Erythroblast (primary cell): ENCODE measurements at regions not wholly inside any gene's neighbourhood (a gene's known extent, or its start where the extent isn't known, plus 50 kb on each side); places are given as distances from the start of the nearest gene placed in this dataset.
"Not testable (repeated sequence)": the region's sequence is repeated elsewhere in the genome, so short reads cannot be mapped to it uniquely, and the experiment has no call there.

Experiments
- DNase-seq, 2 experiments: peaks; one replicate each; lab custom pipeline; 2025; lab: John Stamatoyannopoulos, UW
- GATA1 ChIP-seq: IDR thresholded peaks from 2 replicates; pipeline ENCODE4 v1.6.1; 2011; ENCODE audit warnings: low read depth, mild to moderate bottlenecking, control low read depth, low read length, moderate library complexity
- POLR2A ChIP-seq: IDR thresholded peaks from 2 replicates; pipeline ENCODE4 v1.6.1; 2011; ENCODE audit warnings: mild to moderate bottlenecking, low read length

DNA sequence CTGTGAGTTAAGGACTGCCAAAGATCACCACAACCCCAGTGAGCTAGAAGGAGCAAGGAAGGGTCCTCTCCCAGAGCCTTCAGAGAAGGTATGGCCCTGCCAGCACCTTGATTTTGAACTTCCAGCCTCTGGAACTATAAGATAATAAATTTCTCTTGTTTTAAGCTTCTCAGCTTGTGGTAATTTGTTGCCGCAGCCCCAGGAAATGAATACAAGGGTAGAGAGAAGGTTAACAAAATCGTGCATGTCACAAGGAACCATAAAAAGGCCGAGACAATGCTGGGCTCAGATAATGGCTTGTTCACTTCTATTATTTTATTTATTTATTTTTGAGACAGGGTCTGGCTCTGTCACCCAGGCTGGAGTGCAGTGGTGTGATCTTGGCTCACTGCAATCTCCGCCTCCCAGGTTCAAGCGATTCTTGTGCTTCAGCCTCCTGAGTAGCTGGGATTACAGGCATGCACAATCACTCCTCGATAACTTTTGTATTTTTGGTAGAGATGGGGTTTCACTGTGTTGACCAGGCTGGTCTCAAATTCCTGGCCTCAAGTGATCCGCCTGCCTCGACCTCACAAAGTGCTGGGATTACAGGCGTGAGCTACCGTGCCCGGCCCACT, 71.5 kb downstream of the WSB1 start:
- DNase-seq: not testable (repeated sequence)

DNA sequence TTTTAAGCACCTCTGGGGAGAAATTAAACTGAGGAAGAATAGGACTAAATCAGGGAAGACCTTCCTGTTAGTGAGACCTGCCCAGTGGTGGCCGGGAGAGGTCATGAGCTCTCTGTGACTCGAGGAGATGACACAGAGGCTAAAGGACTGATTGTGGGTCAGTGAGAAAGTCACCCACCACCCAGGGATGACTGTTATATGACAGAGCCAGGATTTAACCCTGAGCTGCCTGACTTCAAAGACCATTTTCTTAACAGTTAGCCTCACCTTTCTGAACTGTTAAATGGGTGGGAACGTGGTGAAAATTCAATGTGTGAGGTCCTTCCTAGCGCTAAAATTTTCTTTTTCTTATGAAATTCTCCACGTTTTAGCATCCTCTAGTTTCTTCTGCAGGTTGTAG, 72.5 kb downstream of the WSB1 start:
- no peak for TF ChIP-seq POLR2A
- DNase-seq: no peak

DNA sequence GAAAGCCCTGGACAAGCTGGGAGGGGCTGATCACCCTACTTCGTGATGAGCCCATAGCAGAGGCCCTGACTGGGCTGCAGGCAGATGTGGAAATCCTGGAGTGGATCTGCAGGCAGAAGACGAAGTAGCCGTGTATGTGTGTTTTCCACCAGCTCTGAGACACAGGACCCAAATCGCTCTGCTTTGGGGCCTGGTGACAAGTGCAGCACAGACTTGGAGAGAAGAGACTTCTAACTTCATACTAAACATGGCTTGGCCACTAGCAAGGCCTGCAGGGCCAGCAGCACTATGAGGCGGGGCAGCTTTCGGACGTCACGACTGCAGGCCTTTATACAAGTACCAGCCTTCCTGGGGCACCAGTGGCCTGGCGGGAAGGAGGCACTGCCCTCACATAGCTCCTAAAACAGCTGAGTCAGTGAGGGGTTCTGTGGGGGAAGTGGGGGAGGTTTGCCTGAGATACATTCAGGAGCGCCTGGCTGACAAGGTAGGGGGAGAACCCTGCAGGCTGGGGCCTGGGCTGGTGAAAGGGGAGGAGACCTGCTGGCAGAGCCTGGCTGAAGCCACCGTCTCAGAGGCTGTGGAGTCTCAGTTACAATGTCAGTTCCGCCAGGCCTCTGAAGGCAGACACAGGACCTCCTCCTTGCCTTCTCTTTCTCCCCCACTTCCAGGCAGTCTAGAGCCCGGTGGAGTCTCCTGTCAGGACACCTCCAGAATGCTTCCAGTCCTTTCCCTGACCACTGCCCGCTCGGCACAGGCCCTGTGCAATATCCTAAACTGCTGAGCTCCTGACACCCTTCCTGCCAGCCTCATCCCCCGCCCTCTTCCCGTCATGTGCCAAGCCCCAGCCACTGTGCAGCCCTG, 73.4 kb downstream of the WSB1 start:
- no peak for DNase-seq
- TF ChIP-seq POLR2A: no peak
- TF ChIP-seq GATA1: no peak

DNA sequence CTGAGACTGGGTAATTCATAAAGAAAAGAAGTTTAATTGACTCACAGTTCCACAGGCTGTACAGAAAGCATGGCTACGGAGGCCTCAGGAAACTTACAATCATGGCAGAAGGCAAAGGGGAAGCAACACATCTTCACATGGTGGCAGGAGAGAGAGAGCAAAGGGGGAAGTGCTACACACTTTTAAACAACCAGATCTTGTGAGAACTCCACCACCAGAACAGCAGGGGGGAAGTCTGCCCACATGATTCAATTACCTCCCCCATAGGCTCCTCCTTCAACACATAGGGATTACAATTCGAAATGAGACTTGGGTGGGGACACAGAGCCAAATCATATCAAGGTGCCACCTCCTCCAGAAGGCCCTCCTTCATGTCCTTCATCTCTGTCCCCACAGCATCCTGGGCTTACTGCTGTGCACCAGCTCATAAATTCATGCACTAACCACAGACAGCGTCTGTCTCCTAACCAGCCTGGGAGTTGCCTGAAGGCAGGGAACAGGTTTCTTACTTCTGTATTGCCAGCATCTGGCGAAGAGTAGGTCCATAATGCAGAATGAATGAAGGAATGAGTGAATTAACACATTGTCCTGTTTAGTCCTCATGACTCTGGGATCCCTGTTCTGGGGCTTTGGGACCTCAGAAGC, 74.4 kb downstream of the WSB1 start:
- DNase-seq: no peak
- TF ChIP-seq POLR2A: no peak
- TF ChIP-seq GATA1: no peak

DNA sequence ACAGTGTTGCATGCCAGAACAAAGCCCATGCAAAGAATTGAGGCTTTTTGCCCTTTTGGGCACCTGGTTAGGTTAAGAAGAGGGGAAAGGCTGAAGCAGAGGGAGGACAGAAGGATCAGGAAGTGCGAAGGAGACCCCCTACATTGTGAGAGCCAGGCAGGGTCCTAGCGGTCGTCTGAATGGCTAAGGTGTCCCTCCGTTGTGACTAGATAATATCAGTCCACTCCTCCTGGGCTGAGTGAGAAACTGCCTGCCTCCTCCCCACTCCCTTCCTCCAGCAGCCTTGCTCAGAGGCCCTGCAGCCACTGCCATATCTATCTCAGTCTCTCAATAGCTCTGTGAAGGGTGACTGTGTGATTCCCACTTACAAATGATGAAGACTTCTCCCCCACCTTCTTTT, 75.1 kb downstream of the WSB1 start:
- no peak for TF ChIP-seq GATA1
- no peak for TF ChIP-seq POLR2A
- no peak for DNase-seq

DNA sequence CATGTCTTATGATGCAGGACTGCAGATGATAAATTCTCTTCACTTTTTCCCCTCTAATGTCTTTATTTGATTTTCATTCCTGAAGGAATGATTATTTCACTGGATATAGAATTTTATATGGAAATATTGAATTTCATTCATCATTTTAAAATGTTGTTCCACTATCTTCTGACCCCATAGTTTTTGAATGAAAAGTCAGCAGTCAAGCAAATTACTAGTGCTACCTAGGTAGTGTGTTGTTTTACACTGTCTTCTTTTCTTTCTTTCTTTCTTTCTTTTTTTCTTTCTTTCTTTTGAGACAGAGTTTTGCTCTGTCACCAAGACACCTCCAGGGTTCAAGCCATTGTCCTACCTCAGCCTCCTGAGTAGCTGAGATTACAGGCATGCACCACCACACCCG, 76.9 kb downstream of the WSB1 start:
- TF ChIP-seq GATA1: no peak
- no peak for DNase-seq

DNA sequence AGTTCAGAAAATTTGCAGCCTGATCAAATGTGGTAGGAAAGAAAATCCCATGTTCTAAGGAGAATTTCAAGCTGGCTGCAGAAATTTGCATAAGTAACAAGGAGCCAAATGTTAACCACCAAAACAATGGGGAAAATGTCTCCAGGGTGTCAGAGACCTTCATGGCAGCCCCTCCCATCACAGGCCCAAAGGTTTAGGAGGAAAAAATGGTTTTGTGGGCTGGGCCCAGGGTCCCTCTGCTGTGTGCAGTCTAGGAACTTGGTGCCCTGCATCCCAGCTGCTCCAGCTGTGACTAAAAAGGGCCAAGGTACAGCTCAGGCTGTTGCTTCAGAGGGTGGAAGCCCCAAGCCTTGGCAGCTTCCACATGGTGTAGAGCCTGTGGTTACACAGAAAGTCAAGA, 79.8 kb downstream of the WSB1 start:
- DNase-seq: not testable (repeated sequence)

DNA sequence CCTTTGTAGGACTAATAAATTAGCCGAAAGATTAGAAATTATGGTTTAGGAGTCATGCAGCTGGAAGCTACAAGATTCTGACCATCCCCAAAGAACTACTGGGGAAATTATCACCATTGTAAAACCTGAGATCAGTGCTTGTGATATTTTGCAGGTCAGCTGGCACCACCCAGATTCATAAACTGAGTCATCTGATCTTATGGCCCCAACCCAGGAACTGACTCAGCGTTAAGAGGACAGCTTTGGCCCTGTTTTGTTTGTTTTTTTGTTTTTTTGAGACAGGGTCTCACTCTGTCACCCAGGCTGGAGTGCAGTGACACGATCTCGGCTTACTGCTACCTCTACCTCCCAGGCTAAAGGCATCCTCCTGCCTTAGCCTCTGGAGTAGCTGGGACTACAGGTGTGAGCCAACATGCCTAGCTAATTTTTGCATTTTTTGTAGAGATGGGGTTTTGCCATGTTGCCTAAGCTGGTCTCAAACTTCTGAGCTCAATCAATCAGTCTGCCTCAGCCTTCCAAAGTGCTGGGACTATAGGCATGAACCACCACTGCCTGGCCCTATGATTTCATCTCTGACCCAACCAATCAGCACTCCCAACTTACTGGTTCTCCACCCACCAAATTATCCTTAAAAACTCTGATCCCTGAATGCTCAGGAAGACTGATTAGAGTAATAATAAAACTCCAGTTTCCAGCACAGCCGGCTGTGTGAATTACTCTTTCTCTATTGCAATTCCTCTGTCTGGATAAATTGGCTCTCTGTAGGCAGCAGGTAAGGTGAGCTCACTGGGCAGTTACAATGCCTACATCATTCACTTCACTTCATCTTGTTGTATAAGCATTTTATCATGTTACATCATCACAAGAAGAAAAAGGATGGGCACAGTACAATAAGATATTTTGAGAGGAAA, 79.4 kb upstream of the KSR1 start:
- TF ChIP-seq GATA1 (no peak), POLR2A (no peak)
- no peak for DNase-seq

DNA sequence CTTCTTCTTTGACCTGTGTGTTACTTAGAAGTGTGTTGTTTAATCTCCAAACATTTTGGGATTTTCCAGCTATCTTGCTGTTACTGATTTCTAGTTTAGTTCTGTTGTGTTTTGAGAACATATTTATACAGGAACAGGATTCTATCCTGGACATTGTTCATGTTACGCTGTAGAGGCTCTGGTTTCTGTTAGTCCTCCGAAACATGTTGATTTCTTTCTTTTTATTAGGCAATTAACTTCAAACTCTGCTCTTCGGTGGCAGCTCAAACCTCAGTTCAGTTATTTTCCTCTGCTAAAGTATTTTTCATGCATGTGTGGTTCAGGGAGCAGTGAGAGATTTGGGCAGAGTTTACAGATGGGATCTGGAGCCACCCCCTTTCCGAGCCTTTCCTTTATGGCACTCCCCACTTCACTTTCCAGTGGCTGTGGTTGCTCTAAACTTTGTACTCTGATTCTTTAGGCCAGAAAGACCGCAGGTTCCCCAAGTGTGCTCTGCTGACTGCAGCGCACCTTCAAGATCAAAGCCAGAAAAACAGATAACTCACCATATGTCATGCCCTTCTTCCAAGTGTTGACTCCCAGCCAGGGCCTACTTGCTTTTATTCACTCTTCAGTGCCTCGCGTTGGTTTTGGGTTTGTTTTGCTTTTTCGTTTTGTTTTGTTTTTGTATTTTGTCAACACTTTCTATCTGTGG, 77.6 kb upstream of the KSR1 start:
- no peak for TF ChIP-seq GATA1
- TF ChIP-seq POLR2A: no peak
- no peak for DNase-seq

DNA sequence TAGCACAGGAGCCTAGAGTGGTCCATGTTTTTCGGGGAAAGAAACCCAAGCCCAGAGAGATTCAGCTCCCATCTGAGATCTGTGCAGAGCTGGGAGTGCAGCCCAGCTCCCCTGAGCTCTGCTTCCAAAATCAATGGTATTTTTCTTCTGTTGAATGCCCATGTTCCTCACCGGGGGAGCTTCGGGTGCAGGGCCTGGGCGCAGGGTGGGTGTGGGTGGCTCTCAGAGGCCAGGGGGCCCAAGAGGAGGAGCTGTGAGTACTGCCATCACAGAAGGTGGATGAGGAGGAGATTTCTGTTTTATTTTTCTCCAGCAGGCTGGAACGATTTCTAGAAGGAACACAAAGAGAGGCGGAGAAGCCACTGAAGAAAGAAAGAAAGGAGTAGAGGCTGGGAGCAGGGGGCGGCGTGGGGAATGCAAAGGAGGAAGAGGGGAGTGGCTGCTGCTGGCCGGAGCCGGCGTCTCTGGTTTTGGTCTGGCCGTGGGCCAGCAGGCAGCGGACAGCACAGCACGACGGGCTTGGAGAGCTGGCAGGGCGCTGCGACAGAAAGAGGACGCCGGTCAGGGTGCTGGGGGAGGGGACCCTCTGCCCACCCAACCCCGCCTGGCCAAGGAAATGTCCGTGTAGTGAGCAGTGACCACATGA, 76.2 kb upstream of the KSR1 start:
- no peak for DNase-seq
- TF ChIP-seq GATA1 (no peak), POLR2A (no peak)

DNA sequence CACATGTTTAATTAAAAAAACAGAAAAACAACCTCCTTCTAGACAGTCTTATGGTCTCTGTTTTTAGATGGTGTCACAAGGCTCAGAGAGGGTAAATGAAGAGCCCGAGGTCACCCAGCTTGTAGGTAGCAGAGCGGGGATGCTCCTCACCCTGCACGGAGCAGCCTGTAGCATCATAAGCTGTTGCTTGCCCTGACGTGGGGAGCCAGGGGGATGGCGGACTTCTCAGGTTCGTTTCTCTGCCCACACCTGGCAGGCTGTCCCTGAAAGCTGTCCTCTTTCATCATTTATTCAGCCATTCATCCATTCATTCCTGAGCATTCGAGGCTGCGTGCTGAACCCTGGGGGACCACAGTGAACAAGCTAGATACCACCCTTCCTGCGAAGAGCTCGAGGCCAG, 75.7 kb upstream of the KSR1 start:
- TF ChIP-seq GATA1 (no peak), POLR2A (no peak)
- no peak for DNase-seq

DNA sequence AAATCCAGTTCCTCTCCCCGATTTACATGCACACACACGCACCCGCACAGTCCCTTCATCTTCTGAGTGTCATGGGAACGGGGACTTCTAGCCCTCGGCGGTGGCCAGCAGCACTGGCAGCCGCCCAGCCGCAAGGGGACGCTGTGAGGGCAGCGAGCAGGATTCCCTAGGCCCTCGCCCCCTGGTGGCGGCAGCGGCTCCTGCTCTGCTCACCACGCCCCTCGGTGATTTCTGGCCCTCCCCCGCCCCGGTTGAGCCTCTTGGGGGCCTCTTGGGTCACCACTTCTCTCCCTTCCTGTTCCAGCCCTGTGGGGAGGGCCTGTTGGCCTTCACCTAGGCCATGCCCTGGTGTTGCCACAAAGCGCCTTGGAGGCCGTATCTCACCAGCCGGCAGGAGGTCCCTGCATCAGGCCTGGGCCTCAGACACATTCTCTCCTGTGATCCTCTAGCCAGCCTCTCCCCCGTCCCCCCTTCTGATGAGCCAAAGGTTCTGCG, 75.2 kb upstream of the KSR1 start:
- peak; percentile 91 to 95 for DNase-seq
- TF ChIP-seq GATA1 (no peak), POLR2A (no peak)

DNA sequence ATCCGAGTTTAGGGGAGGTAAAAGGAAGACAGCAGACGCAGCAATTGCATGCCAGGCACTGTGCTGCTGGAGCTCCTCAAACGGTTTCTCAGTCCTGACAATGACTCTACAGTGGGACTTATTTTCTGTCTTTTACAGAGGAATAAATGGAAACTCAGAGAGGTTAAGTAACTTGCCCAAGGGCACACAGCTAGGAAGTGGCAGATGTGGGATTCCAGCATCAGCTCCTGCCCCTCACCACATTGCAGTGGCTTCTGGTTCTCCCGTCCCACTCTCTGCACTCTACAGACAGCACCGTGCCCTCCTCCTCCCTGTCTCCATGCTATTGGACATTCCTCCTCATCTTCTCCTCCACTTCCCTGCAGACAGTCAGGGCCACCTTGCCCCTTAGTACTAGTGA, 74.2 kb upstream of the KSR1 start:
- TF ChIP-seq POLR2A (no peak), GATA1 (no peak)
- no peak for DNase-seq
